CD4-positive, alpha-beta T cell (primary cell): ENCODE measurements at regions not wholly inside any gene's neighbourhood (a gene's known extent, or its start where the extent isn't known, plus 50 kb on each side); places are given as distances from the start of the nearest gene placed in this dataset.

ENCODE experiments used
- ATAC-seq: fragments of 200-7000 bp; cut with Tn5 transposase; one replicate; pipeline ENCODE4 v1.10.0; 2022; ENCODE audit warnings: mild to moderate bottlenecking; ENCODE audit not compliant: poor library complexity
- CTCF ChIA-PET: fragments of 350-600 bp; sonication (Branson Sonifier 250); formaldehyde crosslinking; loops from one replicate; lab custom pipeline; 2021; ENCODE audit warnings: antibody characterized with exemption, inconsistent platforms; lab: Charles Lee
- POLR2A ChIA-PET: fragments of 350-600 bp; sonication (Branson Sonifier 250); formaldehyde crosslinking; loops from one replicate; lab custom pipeline; 2021; ENCODE audit warnings: antibody characterized with exemption, inconsistent platforms; lab: Charles Lee
- DNase-seq, 14 experiments: peaks; one replicate each; pipeline ENCODE4 v3.0.0-alpha.2; 2013 to 2020; ENCODE audit warnings: mixed read lengths in 2 of 14
- H3K27ac ChIP-seq, 2 donors: one replicate each; pipeline versions ENCODE4 v1.5.1 to v1.7.0; 2013; ENCODE audit warnings: low read length in 2 of 2, low read depth in 1 of 2, mild to moderate bottlenecking in 1 of 2
- H3K27me3 ChIP-seq, 2 experiments: 1 replicate in 1 of 2; 2 replicates in 1 of 2; pipeline versions ENCODE4 v1.6.1 to v1.7.0; 2013; ENCODE audit warnings: low read length in 2 of 2, control low read depth in 1 of 2, mild to moderate bottlenecking in 1 of 2, moderate library complexity in 1 of 2; ENCODE audit not compliant: insufficient read depth in 2 of 2, control insufficient read depth in 1 of 2
- H3K36me3 ChIP-seq: one replicate; pipeline ENCODE4 v1.6.1; 2013; ENCODE audit warnings: low read length, control low read depth; ENCODE audit not compliant: insufficient read depth
- H3K4me1 ChIP-seq: one replicate; pipeline ENCODE4 v1.6.1; 2013; ENCODE audit warnings: low read length, control low read depth; ENCODE audit not compliant: insufficient read depth
- H3K4me3 ChIP-seq: one replicate; pipeline ENCODE4 v1.5.1; 2013; ENCODE audit warnings: mild to moderate bottlenecking, low read length, moderate library complexity
- H3K9me3 ChIP-seq, 2 experiments: 1 replicate in 1 of 2; 2 replicates in 1 of 2; pipeline versions ENCODE4 v1.6.1 to v1.7.0; 2013; ENCODE audit warnings: low read length in 2 of 2, mild to moderate bottlenecking in 2 of 2, control low read depth in 1 of 2, moderate library complexity in 1 of 2; ENCODE audit not compliant: control insufficient read depth in 1 of 2, insufficient read depth in 1 of 2
- H3K27ac Mint-ChIP-seq: one replicate; pipeline ENCODE4 v1.8.0; 2020; ENCODE audit warnings: mixed read lengths
- H3K27me3 Mint-ChIP-seq: one replicate; pipeline ENCODE4 v1.8.0; 2021; ENCODE audit warnings: mixed read lengths
- H3K36me3 Mint-ChIP-seq: one replicate; pipeline ENCODE4 v1.8.0; 2021; ENCODE audit warnings: low read depth, mixed read lengths
- H3K4me1 Mint-ChIP-seq: one replicate; pipeline ENCODE4 v1.8.0; 2021; ENCODE audit warnings: low read depth, mixed read lengths
- H3K4me3 Mint-ChIP-seq: one replicate; pipeline ENCODE4 v1.8.0; 2020; ENCODE audit warnings: mild to moderate bottlenecking, mixed read lengths
- H3K9me3 Mint-ChIP-seq: one replicate; pipeline ENCODE4 v1.8.0; 2020; ENCODE audit warnings: mixed read lengths
- intact Hi-C, 2 experiments: fragments of 100-400 bp; cut with DNase I in 1 of 2; cut with micrococcal nuclease in 1 of 2; formaldehyde crosslinking; loops; one replicate each; pipeline versions ENCODE4 v1.15.1 to v1.9.0; 2023 to 2025; cut with DNase I, micrococcal nuclease
- TF ChIP-seq, protein P1 (sequence below): fragments of 200-600 bp; IDR thresholded peaks from one replicate; pipeline ENCODE4 v1.8.0; 2022; ENCODE audit warnings: antibody characterized with exemption, mild to moderate bottlenecking

GRCh38 chr22:47301820-47302475 is 539.5 kb downstream of the TBC1D22A start:
- intact Hi-C loops = no loop called here
- ATAC-seq = no peak
- Mint-ChIP-seq H3K27ac (no peak overlapping the region), H3K4me1 (no peaks in the 10 kb centered on the region), H3K4me3 (no peak overlapping the region), H3K27me3 (peaks cover 9% of the 10 kb centered on the region), H3K36me3 (no peaks in the 10 kb centered on the region), H3K9me3 (no peaks in the 10 kb centered on the region)
- Histone ChIP-seq H3K27ac (no peak overlapping the region), H3K4me3 (no peak overlapping the region), H3K36me3 (no peaks in the 10 kb centered on the region), H3K9me3 (peaks cover 0 to 18% of the 10 kb centered on the region in 2 experiments), H3K27me3 (no peaks in the 10 kb centered on the region), H3K4me1 (no peaks in the 10 kb centered on the region)
- TF ChIP-seq, protein P1, sequence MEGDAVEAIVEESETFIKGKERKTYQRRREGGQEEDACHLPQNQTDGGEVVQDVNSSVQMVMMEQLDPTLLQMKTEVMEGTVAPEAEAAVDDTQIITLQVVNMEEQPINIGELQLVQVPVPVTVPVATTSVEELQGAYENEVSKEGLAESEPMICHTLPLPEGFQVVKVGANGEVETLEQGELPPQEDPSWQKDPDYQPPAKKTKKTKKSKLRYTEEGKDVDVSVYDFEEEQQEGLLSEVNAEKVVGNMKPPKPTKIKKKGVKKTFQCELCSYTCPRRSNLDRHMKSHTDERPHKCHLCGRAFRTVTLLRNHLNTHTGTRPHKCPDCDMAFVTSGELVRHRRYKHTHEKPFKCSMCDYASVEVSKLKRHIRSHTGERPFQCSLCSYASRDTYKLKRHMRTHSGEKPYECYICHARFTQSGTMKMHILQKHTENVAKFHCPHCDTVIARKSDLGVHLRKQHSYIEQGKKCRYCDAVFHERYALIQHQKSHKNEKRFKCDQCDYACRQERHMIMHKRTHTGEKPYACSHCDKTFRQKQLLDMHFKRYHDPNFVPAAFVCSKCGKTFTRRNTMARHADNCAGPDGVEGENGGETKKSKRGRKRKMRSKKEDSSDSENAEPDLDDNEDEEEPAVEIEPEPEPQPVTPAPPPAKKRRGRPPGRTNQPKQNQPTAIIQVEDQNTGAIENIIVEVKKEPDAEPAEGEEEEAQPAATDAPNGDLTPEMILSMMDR = no peak
- ChIA-PET POLR2A (no interaction called here), CTCF (no interaction called here)
- no peak for DNase-seq

- TF ChIP-seq, protein P1 = no peak
- Histone ChIP-seq H3K27me3 (no peaks in the 10 kb centered on the region), H3K27ac (no peak overlapping the region), H3K36me3 (no peaks in the 10 kb centered on the region), H3K4me1 (no peaks in the 10 kb centered on the region), H3K9me3 (peaks cover 0 to 18% of the 10 kb centered on the region in 2 experiments), H3K4me3 (no peak overlapping the region)
- DNase-seq (no peak), ATAC-seq (no peak)
- no peak overlapping the region for H3K4me3 Mint-ChIP-seq
- no peaks in the 10 kb centered on the region for H3K36me3 Mint-ChIP-seq
- H3K27me3 Mint-ChIP-seq = peaks cover 9% of the 10 kb centered on the region
- CTCF ChIA-PET = no interaction called here
- H3K27ac Mint-ChIP-seq = no peak overlapping the region
- POLR2A ChIA-PET = no interaction called here
- H3K4me1 Mint-ChIP-seq = no peaks in the 10 kb centered on the region
- intact Hi-C loops = no loop called here
- H3K9me3 Mint-ChIP-seq = no peaks in the 10 kb centered on the region
These were observed 538.4 kb downstream of the TBC1D22A start for GRCh38 chr22:47300698-47301405.

DNA sequence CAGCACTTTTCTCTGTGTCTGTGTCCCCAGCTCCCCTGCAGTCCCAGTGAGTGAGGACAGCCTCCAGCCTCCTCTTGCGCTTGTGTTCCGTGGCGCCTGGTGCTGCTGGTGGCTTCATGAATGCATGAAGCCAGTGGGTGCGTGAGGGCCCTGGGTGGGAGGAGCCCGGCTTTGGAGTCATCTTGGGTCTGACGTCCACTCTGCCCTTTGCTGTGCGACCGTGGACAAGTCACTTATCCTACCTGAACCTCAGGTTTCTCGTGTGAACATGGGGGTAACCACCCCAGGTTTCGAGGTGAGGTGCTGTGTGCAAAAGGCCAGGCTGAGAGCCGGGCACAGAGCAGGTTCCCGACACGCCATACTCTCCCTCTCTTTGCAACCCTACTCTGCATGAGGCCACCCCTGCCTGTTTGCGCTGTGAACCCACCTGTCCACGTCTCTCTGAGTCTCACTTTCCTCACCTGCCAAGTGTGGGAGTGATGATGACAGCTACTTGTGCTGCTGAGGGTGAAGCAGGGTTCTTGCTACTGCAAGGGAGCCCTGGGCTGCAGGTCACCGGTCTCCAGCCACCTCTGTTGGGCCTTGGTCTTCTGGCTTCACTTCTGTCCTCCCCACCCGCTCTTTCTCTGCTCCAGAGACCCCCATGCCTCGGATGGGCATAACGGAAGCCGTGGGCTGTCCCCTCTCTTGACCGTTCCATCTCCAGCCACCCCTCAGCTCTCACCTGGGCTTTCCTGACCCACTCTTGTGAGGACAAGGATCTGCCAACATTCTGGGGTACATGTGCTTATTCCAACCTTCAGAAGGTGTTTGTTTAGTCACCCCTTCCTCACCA is 537.6 kb downstream of the TBC1D22A start:
- DNase-seq (no peak), ATAC-seq (no peak)
- Histone ChIP-seq H3K36me3 (no peaks in the 10 kb centered on the region), H3K9me3 (peaks cover 0 to 18% of the 10 kb centered on the region in 2 experiments), H3K4me1 (no peaks in the 10 kb centered on the region), H3K27ac (no peak overlapping the region), H3K4me3 (no peak overlapping the region), H3K27me3 (no peaks in the 10 kb centered on the region)
- TF ChIP-seq, protein P1 = no peak
- H3K27ac Mint-ChIP-seq = no peak overlapping the region
- no peaks in the 10 kb centered on the region for H3K4me1 Mint-ChIP-seq
- peaks cover 9% of the 10 kb centered on the region for H3K27me3 Mint-ChIP-seq
- intact Hi-C loops = no loop called here
- no peaks in the 10 kb centered on the region for H3K9me3 Mint-ChIP-seq
- H3K36me3 Mint-ChIP-seq = no peaks in the 10 kb centered on the region
- H3K4me3 Mint-ChIP-seq = no peak overlapping the region
- ChIA-PET POLR2A (no interaction called here), CTCF (no interaction called here)
